ENCODE measurements at regions not wholly inside any gene's neighbourhood (a gene's known extent, or its start where the extent isn't known, plus 50 kb on each side); places are given as distances from the start of the nearest gene placed in this dataset.

GRCh38 chr5:57346328-57346727, 136.3 kb downstream of the ACTBL2 start:
- no peaks in the 10 kb centered on the region for H4K20me1 ChIP-seq (ENCODE audit: insufficient read depth, low read length)
- H2AFZ ChIP-seq (ENCODE audit: insufficient read depth, low read depth, low read length, poor library complexity, severe bottlenecking) = no peak overlapping the region
- no peak overlapping the region for H3K4me2 ChIP-seq (replicated peaks; ENCODE audit: extremely low read depth, low read length, poor library complexity, severe bottlenecking)
- Mint-ChIP-seq H3K27ac (no peak overlapping the region), H3K4me1 (peaks cover 1% of the 10 kb centered on the region), H3K4me3 (no peak overlapping the region), H3K9me3 (peaks cover 0 to 3% (median 0%) of the 10 kb centered on the region in 7 donors), H3K27me3 (ENCODE audit: low read depth in 3 of 3) (no peaks in the 10 kb centered on the region), H3K36me3 (no peaks in the 10 kb centered on the region)
- no peaks in the 10 kb centered on the region for H3K27me3 ChIP-seq (ENCODE audit: control insufficient read depth in 2 of 2, insufficient read depth in 2 of 2, low read length in 2 of 2)
- no peak overlapping the region for H3K4me3 ChIP-seq (replicated peaks in 1 of 3; ENCODE audit: low read depth in 2 of 3, low read length in 3 of 3)
- H3K79me2 ChIP-seq (ENCODE audit: insufficient read depth, low read length) = no peaks in the 10 kb centered on the region
- H3K9ac ChIP-seq (ENCODE audit: insufficient read depth, low read length, poor library complexity, severe bottlenecking) = no peak overlapping the region
- H3K36me3 ChIP-seq (replicated peaks in 1 of 2; ENCODE audit: control insufficient read depth in 1 of 2, insufficient read depth in 2 of 2, low read length in 2 of 2) = no peaks in the 10 kb centered on the region
- TF ChIP-seq, protein P1, sequence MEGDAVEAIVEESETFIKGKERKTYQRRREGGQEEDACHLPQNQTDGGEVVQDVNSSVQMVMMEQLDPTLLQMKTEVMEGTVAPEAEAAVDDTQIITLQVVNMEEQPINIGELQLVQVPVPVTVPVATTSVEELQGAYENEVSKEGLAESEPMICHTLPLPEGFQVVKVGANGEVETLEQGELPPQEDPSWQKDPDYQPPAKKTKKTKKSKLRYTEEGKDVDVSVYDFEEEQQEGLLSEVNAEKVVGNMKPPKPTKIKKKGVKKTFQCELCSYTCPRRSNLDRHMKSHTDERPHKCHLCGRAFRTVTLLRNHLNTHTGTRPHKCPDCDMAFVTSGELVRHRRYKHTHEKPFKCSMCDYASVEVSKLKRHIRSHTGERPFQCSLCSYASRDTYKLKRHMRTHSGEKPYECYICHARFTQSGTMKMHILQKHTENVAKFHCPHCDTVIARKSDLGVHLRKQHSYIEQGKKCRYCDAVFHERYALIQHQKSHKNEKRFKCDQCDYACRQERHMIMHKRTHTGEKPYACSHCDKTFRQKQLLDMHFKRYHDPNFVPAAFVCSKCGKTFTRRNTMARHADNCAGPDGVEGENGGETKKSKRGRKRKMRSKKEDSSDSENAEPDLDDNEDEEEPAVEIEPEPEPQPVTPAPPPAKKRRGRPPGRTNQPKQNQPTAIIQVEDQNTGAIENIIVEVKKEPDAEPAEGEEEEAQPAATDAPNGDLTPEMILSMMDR (IDR thresholded peaks at IDR 0.05) = no peak
- no peaks in the 10 kb centered on the region for H3K4me1 ChIP-seq (ENCODE audit: control insufficient read depth in 1 of 2, insufficient read depth in 2 of 2, low read length in 2 of 2)
- no peak overlapping the region for H3K27ac ChIP-seq (ENCODE audit: low read depth in 1 of 2, low read length in 2 of 2)
- DNase-seq = no peak
- no peaks in the 10 kb centered on the region for H3K9me3 ChIP-seq (replicated peaks in 1 of 2; ENCODE audit: control insufficient read depth in 1 of 2, insufficient read depth in 1 of 2, low read length in 2 of 2)
- WGBS (ENCODE audit: insufficient coverage) = no CpG with 5 or more reads among the region's 2 CpGs
- intact Hi-C loops (cut with micrococcal nuclease) = no loop called here

DNA sequence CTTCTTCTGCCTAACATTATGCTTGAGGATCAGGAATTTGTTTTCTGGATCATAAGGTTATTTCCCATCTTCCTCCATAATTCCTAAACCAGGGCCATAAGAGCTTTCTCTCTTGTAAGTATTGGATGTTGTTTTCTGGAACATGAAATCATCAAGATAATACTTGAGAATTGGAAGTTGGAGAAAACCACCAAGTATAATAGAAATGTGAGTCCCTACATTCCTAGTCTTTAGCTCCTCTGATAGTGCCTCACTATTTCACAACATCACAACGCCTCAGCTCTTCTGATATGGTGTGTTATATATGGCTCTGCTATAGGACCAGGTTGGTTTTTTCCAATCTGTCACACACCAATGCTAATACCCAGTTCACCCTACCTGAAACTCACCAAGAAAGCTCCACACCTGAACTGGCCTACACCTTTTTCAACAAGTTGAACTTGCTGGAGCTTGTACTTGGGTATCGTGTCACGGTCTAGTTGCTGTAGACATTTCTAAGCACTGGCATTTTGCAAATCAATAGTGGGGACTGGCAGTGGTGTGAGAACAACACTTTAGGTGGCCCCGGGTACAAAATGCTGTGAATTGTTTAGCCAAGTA, 141.1 kb downstream of the ACTBL2 start:
- H3K36me3 Mint-ChIP-seq = no peaks in the 10 kb centered on the region
- DNase-seq = no peak
- H3K79me2 ChIP-seq (ENCODE audit: insufficient read depth, low read length) = no peaks in the 10 kb centered on the region
- no peak overlapping the region for H3K4me3 ChIP-seq (replicated peaks in 1 of 3; ENCODE audit: low read depth in 2 of 3, low read length in 3 of 3)
- no peaks in the 10 kb centered on the region for H3K4me1 ChIP-seq (ENCODE audit: control insufficient read depth in 1 of 2, insufficient read depth in 2 of 2, low read length in 2 of 2)
- H3K4me1 Mint-ChIP-seq = peaks cover 2% of the 10 kb centered on the region
- H3K27ac ChIP-seq (ENCODE audit: low read depth in 1 of 2, low read length in 2 of 2) = no peak overlapping the region
- WGBS (ENCODE audit: insufficient coverage) = 100% methylated on average over 2 of the region's 4 CpGs
- TF ChIP-seq, protein P1 (IDR thresholded peaks at IDR 0.05) = no peak
- H4K20me1 ChIP-seq (ENCODE audit: insufficient read depth, low read length) = no peaks in the 10 kb centered on the region
- H3K36me3 ChIP-seq (replicated peaks in 1 of 2; ENCODE audit: control insufficient read depth in 1 of 2, insufficient read depth in 2 of 2, low read length in 2 of 2) = no peaks in the 10 kb centered on the region
- no peak overlapping the region for H3K9ac ChIP-seq (ENCODE audit: insufficient read depth, low read length, poor library complexity, severe bottlenecking)
- H3K4me3 Mint-ChIP-seq = no peak overlapping the region
- H2AFZ ChIP-seq (ENCODE audit: insufficient read depth, low read depth, low read length, poor library complexity, severe bottlenecking) = no peak overlapping the region
- no peaks in the 10 kb centered on the region for H3K27me3 Mint-ChIP-seq (ENCODE audit: low read depth in 3 of 3)
- intact Hi-C loops (cut with micrococcal nuclease) = no loop called here
- no peaks in the 10 kb centered on the region for H3K27me3 ChIP-seq (ENCODE audit: control insufficient read depth in 2 of 2, insufficient read depth in 2 of 2, low read length in 2 of 2)
- H3K4me2 ChIP-seq (replicated peaks; ENCODE audit: extremely low read depth, low read length, poor library complexity, severe bottlenecking) = no peak overlapping the region
- H3K27ac Mint-ChIP-seq = no peak overlapping the region
- H3K9me3 ChIP-seq (replicated peaks in 1 of 2; ENCODE audit: control insufficient read depth in 1 of 2, insufficient read depth in 1 of 2, low read length in 2 of 2) = no peaks in the 10 kb centered on the region
- peaks cover 0 to 3% (median 0%) of the 10 kb centered on the region in 7 donors for H3K9me3 Mint-ChIP-seq
